D721Med (cell line): ENCODE measurements at regions not wholly inside any gene's neighbourhood (a gene's known extent, or its start where the extent isn't known, plus 50 kb on each side); places are given as distances from the start of the nearest gene placed in this dataset.

Experiments used
- DNase-seq: peaks from one replicate; pipeline ENCODE4 v3.0.0; 2011; ENCODE audit warnings: low spot score; ENCODE audit not compliant: insufficient read length
- FAIRE-seq: peaks from 2 replicates; lab custom pipeline; 2011; peaks lifted over from hg19 to GRCh38; lab: Jason Lieb, UNC
- CTCF ChIP-seq: IDR thresholded peaks from 2 replicates; pipeline ENCODE4 v1.5.1; 2012; ENCODE audit warnings: mild to moderate bottlenecking, control low read depth; ENCODE audit not compliant: insufficient read depth; ENCODE audit errors: missing control alignments

DNA sequence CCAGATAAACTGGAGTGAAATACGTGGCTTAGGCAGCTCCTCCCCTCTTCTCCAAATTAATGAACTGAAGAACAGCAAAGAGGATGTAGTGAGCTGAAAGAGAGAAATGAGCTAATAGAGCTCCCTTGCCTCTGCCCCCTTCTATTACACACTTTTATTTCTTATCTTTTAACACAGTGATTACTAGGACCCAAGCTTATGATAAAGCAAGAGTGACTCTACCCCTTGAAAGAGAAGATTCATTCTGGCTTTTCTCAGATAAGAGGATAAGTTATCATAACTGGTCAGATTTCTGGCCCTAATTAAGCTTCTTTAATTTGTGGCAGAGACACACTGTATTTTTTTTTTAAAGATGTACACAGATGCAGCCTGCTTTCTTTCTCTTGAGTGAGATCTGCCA lies 102.2 kb downstream of the MSTN start:
- no peak for DNase-seq
- no peak for TF ChIP-seq CTCF
- peak; percentile 78 for FAIRE-seq

GRCh38 chr2:189959450-189959849 lies 103.1 kb downstream of the MSTN start:
- TF ChIP-seq CTCF = no peak
- DNase-seq = no peak
- FAIRE-seq = peak; percentile 63

DNA sequence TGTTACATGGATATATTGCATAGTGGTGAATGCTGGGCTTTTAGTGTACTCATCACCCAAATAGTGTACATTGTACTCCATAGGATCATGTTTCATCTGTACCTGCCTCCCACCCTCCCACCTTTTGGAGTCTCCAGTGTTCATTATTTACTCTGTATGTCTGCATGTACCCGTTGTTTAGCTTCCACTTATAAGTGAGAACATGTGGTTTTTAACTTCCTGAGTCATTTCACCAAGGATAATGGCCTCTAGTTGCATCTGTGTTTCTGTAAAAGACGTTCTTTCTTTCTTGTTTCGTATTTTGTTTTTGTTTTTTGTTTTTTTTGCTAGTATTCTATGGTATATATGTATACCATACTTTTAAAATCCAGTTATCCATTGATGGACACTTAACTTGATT lies 107.5 kb downstream of the MSTN start:
- no peak for TF ChIP-seq CTCF
- DNase-seq = no peak
- no peak for FAIRE-seq

DNA sequence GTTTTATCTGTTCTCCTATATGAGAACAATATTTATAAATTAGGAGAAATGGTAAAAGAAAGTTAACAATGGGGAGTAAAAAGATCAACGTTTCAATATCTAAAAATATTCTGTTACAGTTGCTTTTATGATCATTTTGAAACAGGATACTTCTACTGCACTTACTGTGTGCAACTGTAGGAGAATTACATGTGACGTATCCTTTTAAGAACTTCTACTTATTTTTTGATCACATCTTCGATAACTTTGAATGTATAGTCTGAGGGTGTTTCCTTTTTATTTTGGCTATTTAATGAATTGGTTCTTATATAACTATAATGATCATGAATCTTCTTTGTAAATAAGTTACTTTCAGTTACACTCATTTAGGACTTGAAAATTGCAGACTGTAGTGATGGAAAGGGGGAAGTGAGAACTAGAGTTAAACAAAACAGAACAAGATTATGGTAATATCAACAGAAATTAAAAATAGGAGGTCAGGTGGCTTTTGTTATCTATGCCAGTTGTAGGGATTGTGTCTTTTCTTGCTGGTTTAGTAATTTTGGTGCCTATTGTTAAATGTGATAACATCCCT lies 109.9 kb downstream of the MSTN start:
- peak; percentile 55 for FAIRE-seq
- DNase-seq = no peak

GRCh38 chr2:189951791-189952535 lies 110.6 kb downstream of the MSTN start:
- DNase-seq = no peak
- no peak for FAIRE-seq
- TF ChIP-seq CTCF = no peak

More for the DNA sequence above, 109.9 kb downstream of the MSTN start:
- no peak for TF ChIP-seq CTCF

GRCh38 chr2:189943009-189943408 lies 119.5 kb downstream of the MSTN start:
- FAIRE-seq = no peak
- no peak for DNase-seq
- TF ChIP-seq CTCF = no peak

DNA sequence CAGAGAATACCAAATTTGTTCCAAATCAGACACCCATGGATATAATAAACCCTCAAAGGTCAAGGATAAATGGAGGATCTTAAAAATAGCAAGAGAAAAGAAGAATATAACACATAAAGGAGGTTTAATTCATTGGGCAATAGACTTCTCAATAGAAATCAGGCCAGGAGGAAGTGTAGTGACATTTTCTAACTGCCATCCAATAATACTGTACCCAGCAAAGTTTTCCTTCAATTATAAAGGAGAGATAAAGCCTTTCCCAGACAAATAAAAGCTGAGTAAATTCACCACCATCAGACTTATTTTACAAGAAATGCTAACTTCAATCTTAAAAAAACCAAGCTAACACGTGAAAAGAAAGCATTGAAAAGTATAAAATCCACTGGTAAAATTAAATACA lies 121.6 kb downstream of the MSTN start:
- DNase-seq = no peak
- no peak for FAIRE-seq
- no peak for TF ChIP-seq CTCF
